NOMO-1 treated with DMSO at 0.1 percent for 48 hours (cell line): ENCODE measurements at regions not wholly inside any gene's neighbourhood (a gene's known extent, or its start where the extent isn't known, plus 50 kb on each side); places are given as distances from the start of the nearest gene placed in this dataset.

Experiments
- DNase-seq: peaks from one replicate; lab custom pipeline; 2025; ENCODE audit not compliant: unreplicated experiment; lab: John Stamatoyannopoulos, UW

GRCh38 chr7:94054130-94054529 lies 50.0 kb upstream of the BET1 start:
- no peak for DNase-seq

- DNase-seq = no peak
Observed at GRCh38 chr7:94055963-94056362, 51.8 kb upstream of the BET1 start.

GRCh38 chr7:94056796-94057207 lies 52.6 kb upstream of the BET1 start:
- peak; percentile 97 for DNase-seq

GRCh38 chr7:94057955-94058354 lies 53.8 kb upstream of the BET1 start:
- DNase-seq = no peak

- DNase-seq = peak; percentile 100
Observed at GRCh38 chr7:94059746-94060145, 55.6 kb upstream of the BET1 start.

- no peak for DNase-seq
Observed at GRCh38 chr7:94060752-94061151, 56.6 kb upstream of the BET1 start.

- peak; percentile 38 for DNase-seq
Observed at GRCh38 chr7:94061326-94061725, 57.2 kb upstream of the BET1 start.

- DNase-seq = no peak
Observed at GRCh38 chr7:94062372-94062771, 58.2 kb upstream of the BET1 start.

- no peak for DNase-seq
Observed at GRCh38 chr7:94064541-94065191, 60.5 kb upstream of the BET1 start.

GRCh38 chr7:94067047-94067446 lies 62.9 kb upstream of the BET1 start:
- no peak for DNase-seq

- no peak for DNase-seq
Observed at GRCh38 chr7:94067506-94067905, 63.4 kb upstream of the BET1 start.

GRCh38 chr7:94069162-94069739 lies 65.1 kb upstream of the BET1 start:
- no peak for DNase-seq

- DNase-seq = no peak
Observed at GRCh38 chr7:94080551-94080950, 76.4 kb upstream of the BET1 start.

- no peak for DNase-seq
Observed at GRCh38 chr7:94082126-94082525, 78.0 kb upstream of the BET1 start.

GRCh38 chr7:94087664-94088352 lies 83.7 kb upstream of the BET1 start:
- peak; percentile 94 for DNase-seq

- DNase-seq = peak; percentile 87
Observed at GRCh38 chr7:94088560-94088959, 84.4 kb upstream of the BET1 start.

GRCh38 chr7:94089806-94090205 lies 85.7 kb upstream of the BET1 start:
- no peak for DNase-seq

- DNase-seq = no peak
Observed at GRCh38 chr7:94092980-94093379, 88.8 kb upstream of the BET1 start.

- no peak for DNase-seq
Observed at GRCh38 chr7:94094298-94094697, 90.1 kb upstream of the BET1 start.

GRCh38 chr7:94095316-94096009 lies 91.3 kb upstream of the BET1 start:
- no peak for DNase-seq

- no peak for DNase-seq
Observed at GRCh38 chr7:94099679-94100078, 95.5 kb upstream of the BET1 start.
